Lung (tissue), 11 donors: ENCODE measurements at regions not wholly inside any gene's neighbourhood (a gene's known extent, or its start where the extent isn't known, plus 50 kb on each side); places are given as distances from the start of the nearest gene placed in this dataset.
A peak's percentile ranks its signal among the peaks of the same experiment; 100 is the strongest.

ENCODE experiments used
- ATAC-seq: fragments of 200-7000 bp; cut with Tn5 transposase; one replicate; pipeline ENCODE4 v1.9.1; 2020; ENCODE audit warnings: moderate number of reproducible peaks; ENCODE audit not compliant: insufficient read depth, low FRiP score
- DNase-seq, 3 donors: peaks; one replicate each; pipeline ENCODE4 v3.0.0-alpha.2; 2013 to 2017
- H3K27ac ChIP-seq, 2 donors: one replicate each; pipeline ENCODE4 v1.5.1; 2013; ENCODE audit warnings: mild to moderate bottlenecking in 2 of 2, moderate library complexity in 2 of 2, control low read depth in 1 of 2, inconsistent platforms in 1 of 2, low read depth in 1 of 2, low read length in 1 of 2
- H3K27me3 ChIP-seq, 3 donors: one replicate each; pipeline ENCODE4 v1.5.1; 2013; ENCODE audit warnings: low read length in 2 of 3; ENCODE audit not compliant: control insufficient read depth in 3 of 3, insufficient read depth in 3 of 3
- H3K36me3 ChIP-seq, 4 donors: one replicate each; pipeline ENCODE4 v1.5.1; 2013; ENCODE audit warnings: low read length in 4 of 4, mild to moderate bottlenecking in 1 of 4, moderate library complexity in 1 of 4; ENCODE audit not compliant: control insufficient read depth in 4 of 4, insufficient read depth in 4 of 4
- H3K4me1 ChIP-seq, 5 donors: one replicate each; pipeline ENCODE4 v1.5.1; 2013; ENCODE audit warnings: low read length in 5 of 5, mild to moderate bottlenecking in 2 of 5, moderate library complexity in 1 of 5; ENCODE audit not compliant: control insufficient read depth in 5 of 5, insufficient read depth in 5 of 5
- H3K4me3 ChIP-seq: one replicate; pipeline ENCODE4 v1.5.1; 2013; ENCODE audit warnings: mild to moderate bottlenecking, control low read depth, moderate library complexity
- H3K9ac ChIP-seq, 2 donors: one replicate each; pipeline ENCODE4 v1.5.1; 2013; ENCODE audit warnings: low read length in 2 of 2, control low read depth in 1 of 2; ENCODE audit not compliant: insufficient read depth in 1 of 2
- H3K9me3 ChIP-seq, 4 donors: one replicate each; pipeline ENCODE4 v1.5.1; 2013; ENCODE audit warnings: low read length in 3 of 4, mild to moderate bottlenecking in 1 of 4, moderate library complexity in 1 of 4; ENCODE audit not compliant: control insufficient read depth in 4 of 4, insufficient read depth in 3 of 4
- CTCF ChIP-seq: IDR thresholded peaks from 2 replicates; pipeline ENCODE4 v1.5.1; 2012; ENCODE audit warnings: mild to moderate bottlenecking; ENCODE audit errors: control extremely low read depth, extremely low read depth
- WGBS, 2 donors: extraction: QIAGEN DNeasy Blood & Tissue Kit; methylation state at CpG; one replicate each; pipeline ENCODE4 v1.1.7; 2013; 5-methylcytosine and 5-hydroxymethylcytosine counted together
- donor health status: control.
- donor health status: control.
- donor health status: Bipolar disorder and iron deficiency.
- donor health status: healthy.
- donor health status: DM: yes; HTN: yes; CAD: no.

- ATAC-seq (no peak), DNase-seq (no peak)
- Histone ChIP-seq H3K9me3 (no peaks in the 10 kb centered on the region), H3K27me3 (no peaks in the 10 kb centered on the region), H3K4me1 (no peaks in the 10 kb centered on the region), H3K36me3 (no peaks in the 10 kb centered on the region), H3K27ac (no peak overlapping the region), H3K9ac (no peak overlapping the region), H3K4me3 (no peak overlapping the region)
- WGBS, 2 donors: 81 to 96% methylated on average over 2 of the region's 2 CpGs
- TF ChIP-seq CTCF: no peak
These were observed 1695.2 kb downstream of the STIM2 start for GRCh38 chr4:28555866-28556265.

GRCh38 chr4:28557755-28558154, 1697.1 kb downstream of the STIM2 start:
- DNase-seq (no peak), ATAC-seq (no peak)
- WGBS, 2 donors: 41 to 50% methylated on average over 2 of the region's 2 CpGs
- no peak for TF ChIP-seq CTCF
- no peaks in the 10 kb centered on the region for H3K9me3 ChIP-seq
- H3K4me3 ChIP-seq: no peak overlapping the region
- no peak overlapping the region for H3K27ac ChIP-seq
- no peak overlapping the region for H3K9ac ChIP-seq
- H3K36me3 ChIP-seq: no peaks in the 10 kb centered on the region
- no peaks in the 10 kb centered on the region for H3K4me1 ChIP-seq
- H3K27me3 ChIP-seq: no peaks in the 10 kb centered on the region

GRCh38 chr4:28558895-28559294, 1698.3 kb downstream of the STIM2 start:
- no peaks in the 10 kb centered on the region for H3K27me3 ChIP-seq
- no peak overlapping the region for H3K9ac ChIP-seq
- ATAC-seq: no peak
- no peaks in the 10 kb centered on the region for H3K36me3 ChIP-seq
- 82 to 88% methylated on average over 2 of the region's 2 CpGs for WGBS, 2 donors
- DNase-seq: peak in 1 of 3 donors; percentile 8
- TF ChIP-seq CTCF: no peak
- no peaks in the 10 kb centered on the region for H3K9me3 ChIP-seq
- no peaks in the 10 kb centered on the region for H3K4me1 ChIP-seq
- no peak overlapping the region for H3K27ac ChIP-seq
- no peak overlapping the region for H3K4me3 ChIP-seq

- Histone ChIP-seq H3K4me1 (no peaks in the 10 kb centered on the region), H3K27me3 (no peaks in the 10 kb centered on the region), H3K9ac (no peak overlapping the region), H3K4me3 (no peak overlapping the region), H3K27ac (no peak overlapping the region), H3K36me3 (no peaks in the 10 kb centered on the region), H3K9me3 (peaks cover 0 to 3% (median 0%) of the 10 kb centered on the region in 4 donors)
- ATAC-seq (no peak), DNase-seq (no peak)
- WGBS, 2 donors: 64 to 67% methylated on average over 1 of the region's 4 CpGs
- TF ChIP-seq CTCF: no peak
These were observed 1702.3 kb downstream of the STIM2 start for GRCh38 chr4:28562913-28563312.
